GM12891 (cell line): ENCODE measurements at regions not wholly inside any gene's neighbourhood (a gene's known extent, or its start where the extent isn't known, plus 50 kb on each side); places are given as distances from the start of the nearest gene placed in this dataset.

ENCODE experiments used
- PAX5 ChIP-seq: IDR thresholded peaks from 2 replicates; pipeline ENCODE4 v1.6.1; 2011; ENCODE audit warnings: low read length, moderate library complexity, mild to moderate bottlenecking; ENCODE audit not compliant: insufficient read depth, severe bottlenecking
- POLR2A ChIP-seq: IDR thresholded peaks from 2 replicates; pipeline ENCODE4 v1.6.1; 2011; ENCODE audit warnings: low read depth, low read length, control low read depth
- POLR2AphosphoS5 ChIP-seq: IDR thresholded peaks from 2 replicates; pipeline ENCODE4 v1.6.1; 2011; ENCODE audit warnings: low read depth, low read length, control low read depth
- POU2F2 ChIP-seq: IDR thresholded peaks from 2 replicates; pipeline ENCODE4 v1.6.1; 2011; ENCODE audit warnings: low read depth, mild to moderate bottlenecking, control low read depth, low read length, moderate library complexity
- SPI1 ChIP-seq: IDR thresholded peaks from 2 replicates; pipeline ENCODE4 v1.6.1; 2011; ENCODE audit warnings: low read depth, low read length, control low read depth
- TAF1 ChIP-seq: IDR thresholded peaks from 2 replicates; pipeline ENCODE4 v1.6.1; 2011; ENCODE audit warnings: low read depth, low read length, control low read depth

DNA sequence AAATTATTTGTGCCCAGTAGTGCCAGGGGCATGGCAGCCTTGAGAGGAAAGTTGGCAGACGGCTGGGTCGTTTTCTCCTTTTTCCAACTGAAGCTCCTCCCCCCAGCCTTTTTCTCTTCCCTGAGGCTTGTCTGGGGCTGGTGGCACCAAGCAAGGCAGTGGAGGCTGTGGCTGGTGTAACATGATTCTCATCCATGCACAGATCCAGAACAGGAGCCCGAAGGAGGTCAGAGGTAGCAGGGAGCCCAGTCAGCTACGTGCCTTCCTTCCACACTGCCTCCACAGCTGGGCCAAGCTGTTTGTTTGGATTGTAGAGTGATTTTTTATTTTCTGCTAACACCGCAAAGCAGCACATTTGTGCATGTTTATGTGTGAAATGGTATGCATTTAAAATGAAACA lies 170.3 kb upstream of the MGAT5 start:
- TF ChIP-seq POLR2A = no peak
- TF ChIP-seq POU2F2 = no peak
- no peak for TF ChIP-seq POLR2AphosphoS5
- no peak for TF ChIP-seq TAF1
- TF ChIP-seq SPI1 = no peak
- TF ChIP-seq PAX5 = no peak
